Memory B cell (primary cell): ENCODE measurements at regions not wholly inside any gene's neighbourhood (a gene's known extent, or its start where the extent isn't known, plus 50 kb on each side); places are given as distances from the start of the nearest gene placed in this dataset.
"Not testable (repeated sequence)": the region's sequence is repeated elsewhere in the genome, so short reads cannot be mapped to it uniquely, and the experiment has no call there.

ENCODE experiments used
- ATAC-seq: fragments of 150-1000 bp; cut with Tn5 transposase; 2 replicates; pipeline ENCODE4 v1.10.0; 2021; ENCODE audit warnings: low read depth, mild to moderate bottlenecking, moderate library complexity
- DNase-seq, 2 donors: peaks; one replicate each; pipeline ENCODE4 v3.0.0; 2022; ENCODE audit warnings: low spot score in 2 of 2
- H3K27ac Mint-ChIP-seq: one replicate; pipeline ENCODE4 v1.8.0; 2022; ENCODE audit warnings: mild to moderate bottlenecking, moderate library complexity, mixed read lengths
- H3K27me3 Mint-ChIP-seq: one replicate; pipeline ENCODE4 v1.8.0; 2022; ENCODE audit warnings: mixed read lengths
- H3K36me3 Mint-ChIP-seq: one replicate; pipeline ENCODE4 v1.8.0; 2022; ENCODE audit warnings: mild to moderate bottlenecking, mixed read lengths
- H3K4me1 Mint-ChIP-seq: one replicate; pipeline ENCODE4 v1.8.0; 2022; ENCODE audit warnings: mixed read lengths
- H3K4me3 Mint-ChIP-seq: one replicate; pipeline ENCODE4 v1.8.0; 2022; ENCODE audit warnings: mild to moderate bottlenecking, moderate library complexity, mixed read lengths
- H3K9me3 Mint-ChIP-seq: one replicate; pipeline ENCODE4 v1.8.0; 2022; ENCODE audit warnings: mixed read lengths

DNA sequence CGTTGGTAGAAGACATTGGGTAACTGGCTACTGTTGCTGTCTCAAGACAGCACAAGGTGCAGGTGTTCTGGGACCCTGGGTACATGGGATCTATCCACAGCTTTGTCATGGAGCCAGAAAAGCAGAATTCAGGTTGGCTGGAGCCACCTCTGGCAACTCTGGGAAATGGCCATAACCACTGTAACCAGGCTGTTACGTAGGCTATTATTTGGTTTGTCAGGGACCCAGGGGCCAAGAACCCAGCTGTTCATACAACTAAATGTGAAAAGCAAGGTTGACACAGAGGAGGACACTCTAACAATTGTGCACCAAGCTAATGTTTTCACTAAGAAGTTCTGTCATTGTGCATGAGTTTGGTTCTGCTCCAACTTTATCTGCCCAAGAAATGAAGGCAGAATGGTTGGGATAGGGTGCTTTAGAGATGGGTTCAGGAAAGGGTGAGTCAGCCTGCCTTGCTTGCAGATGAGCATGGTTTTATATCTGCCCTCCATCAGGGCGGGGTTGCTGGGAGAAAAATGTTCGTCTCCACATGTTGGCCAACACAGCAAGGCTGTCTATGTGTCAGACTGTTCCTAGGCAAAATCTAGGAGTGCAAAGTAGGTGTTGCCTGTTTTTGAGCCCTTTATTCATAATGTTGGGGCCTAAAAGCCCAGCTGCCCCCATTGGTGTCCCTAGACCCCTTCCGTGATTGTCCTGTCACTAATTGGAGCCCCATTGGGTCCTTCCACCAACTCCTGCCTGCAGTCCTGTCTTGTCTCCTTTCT is 131.3 kb upstream of the DAP start:
- ATAC-seq (no peak), DNase-seq (no peak)
- H3K36me3 Mint-ChIP-seq: peaks cover 2% of the 10 kb centered on the region
- no peaks in the 10 kb centered on the region for H3K4me1 Mint-ChIP-seq
- peaks cover 1% of the 10 kb centered on the region for H3K27me3 Mint-ChIP-seq
- no peak overlapping the region for H3K4me3 Mint-ChIP-seq
- H3K27ac Mint-ChIP-seq: no peak overlapping the region
- peaks cover 9% of the 10 kb centered on the region for H3K9me3 Mint-ChIP-seq

DNA sequence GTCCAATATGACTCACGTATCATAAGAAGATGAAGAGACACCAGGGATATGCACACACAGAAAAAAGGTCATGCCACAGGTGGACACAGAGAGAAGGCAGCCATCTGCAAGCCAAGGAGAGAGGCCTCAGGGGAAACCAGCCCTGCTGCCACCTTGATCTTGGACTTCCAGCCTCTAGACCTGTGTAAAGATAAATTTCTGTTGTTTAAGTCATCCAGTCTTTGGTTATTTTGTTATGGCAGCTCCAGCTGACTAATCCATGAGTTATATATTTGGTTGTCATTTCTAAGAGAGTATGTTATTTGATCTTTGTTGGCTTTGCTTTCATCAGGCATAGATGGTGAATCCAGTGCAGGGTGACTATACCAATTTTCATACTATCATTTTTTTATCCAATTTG is 130.2 kb upstream of the DAP start:
- Mint-ChIP-seq H3K27me3 (peaks cover 1% of the 10 kb centered on the region), H3K27ac (no peak overlapping the region), H3K4me3 (no peak overlapping the region), H3K9me3 (peaks cover 9% of the 10 kb centered on the region), H3K4me1 (no peaks in the 10 kb centered on the region), H3K36me3 (peaks cover 2% of the 10 kb centered on the region)
- ATAC-seq (no peak), DNase-seq (no peak)

DNA sequence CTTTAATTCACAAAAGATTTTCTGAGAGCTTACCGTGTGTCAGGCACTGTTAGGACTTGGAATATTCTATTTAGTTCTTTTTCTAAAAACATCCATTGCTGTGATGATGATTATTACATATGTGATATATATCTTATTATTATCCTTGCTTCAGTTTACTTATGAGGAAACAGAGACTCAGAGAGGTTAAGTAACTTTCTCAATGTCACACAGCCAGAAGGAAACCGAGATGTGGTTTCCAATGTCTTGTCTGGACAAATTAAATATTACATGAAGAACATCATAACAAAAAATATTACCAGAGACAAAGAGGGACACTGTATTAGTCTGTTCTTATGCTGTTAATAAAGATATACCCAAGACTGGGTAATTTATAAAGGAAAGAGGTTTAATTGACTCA is 125.5 kb upstream of the DAP start:
- no peak overlapping the region for H3K27ac Mint-ChIP-seq
- no peaks in the 10 kb centered on the region for H3K4me1 Mint-ChIP-seq
- peaks cover 10% of the 10 kb centered on the region for H3K9me3 Mint-ChIP-seq
- DNase-seq (no peak), ATAC-seq (no peak)
- no peaks in the 10 kb centered on the region for H3K27me3 Mint-ChIP-seq
- no peak overlapping the region for H3K4me3 Mint-ChIP-seq
- peaks cover 2% of the 10 kb centered on the region for H3K36me3 Mint-ChIP-seq

DNA sequence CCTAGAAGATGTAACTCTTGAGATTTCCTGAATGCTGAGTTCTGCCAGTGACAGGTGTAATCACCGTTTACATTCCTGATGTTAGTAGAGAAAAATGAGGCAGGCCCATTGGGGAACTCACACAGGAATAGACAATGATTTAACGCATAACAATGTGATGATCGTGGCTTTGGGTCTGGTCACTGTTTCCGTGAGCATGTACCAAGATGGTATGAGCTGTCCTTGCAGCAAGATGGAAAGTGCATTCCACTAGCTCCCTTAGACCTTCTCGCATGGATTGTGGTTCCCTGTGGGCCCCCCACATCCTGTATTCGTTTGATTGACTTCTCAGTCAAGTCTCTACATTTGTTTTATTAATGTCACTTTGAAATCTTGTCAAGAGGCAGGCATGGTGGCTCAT is 124.0 kb upstream of the DAP start:
- Mint-ChIP-seq H3K36me3 (no peaks in the 10 kb centered on the region), H3K9me3 (peaks cover 7% of the 10 kb centered on the region), H3K27me3 (peaks cover 2% of the 10 kb centered on the region), H3K4me1 (no peaks in the 10 kb centered on the region), H3K4me3 (no peak overlapping the region), H3K27ac (no peak overlapping the region)
- DNase-seq: no peak
- no peak for ATAC-seq

- not testable (repeated sequence) for H3K4me1 Mint-ChIP-seq, H3K36me3 Mint-ChIP-seq, ATAC-seq, DNase-seq, H3K4me3 Mint-ChIP-seq, H3K27ac Mint-ChIP-seq, H3K9me3 Mint-ChIP-seq, H3K27me3 Mint-ChIP-seq
Measured at GRCh38 chr5:10883945-10884344, 122.9 kb upstream of the DAP start.

DNA sequence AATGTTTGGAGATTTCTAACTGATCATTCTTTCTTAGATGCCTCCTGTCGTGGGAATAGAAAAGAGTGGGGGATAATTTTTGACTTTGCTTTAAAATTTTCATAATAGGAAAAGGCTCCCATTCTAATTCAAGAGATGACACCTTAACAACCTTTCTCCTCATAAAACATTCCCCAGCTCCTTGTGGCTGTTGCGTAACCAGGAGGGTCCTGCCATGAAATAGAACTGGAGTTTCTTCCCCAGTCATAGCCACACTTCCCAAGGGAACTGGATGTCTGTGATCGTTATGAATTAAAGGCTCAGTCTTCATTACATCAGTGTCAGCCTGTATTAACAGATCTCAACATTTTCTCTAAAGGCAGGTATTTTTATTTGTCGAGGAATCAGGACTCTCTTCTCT is 119.9 kb upstream of the DAP start:
- no peak for ATAC-seq
- Mint-ChIP-seq H3K27ac (no peak overlapping the region), H3K4me1 (peaks cover 2% of the 10 kb centered on the region), H3K9me3 (peaks cover 2% of the 10 kb centered on the region), H3K36me3 (no peaks in the 10 kb centered on the region), H3K27me3 (peaks cover 11% of the 10 kb centered on the region), H3K4me3 (no peak overlapping the region)
- no peak for DNase-seq

GRCh38 chr5:10876996-10877395 is 116.0 kb upstream of the DAP start:
- DNase-seq, H3K36me3 Mint-ChIP-seq, ATAC-seq, H3K4me1 Mint-ChIP-seq, H3K27ac Mint-ChIP-seq, H3K9me3 Mint-ChIP-seq, H3K4me3 Mint-ChIP-seq: not testable (repeated sequence)
- peaks cover 16% of the 10 kb centered on the region for H3K27me3 Mint-ChIP-seq

GRCh38 chr5:10876006-10876744 is 115.1 kb upstream of the DAP start:
- ATAC-seq: no peak
- H3K4me3 Mint-ChIP-seq: no peak overlapping the region
- peaks cover 16% of the 10 kb centered on the region for H3K27me3 Mint-ChIP-seq
- DNase-seq: no peak
- no peak overlapping the region for H3K27ac Mint-ChIP-seq
- H3K9me3 Mint-ChIP-seq: no peaks in the 10 kb centered on the region
- peaks cover 2% of the 10 kb centered on the region for H3K4me1 Mint-ChIP-seq
- no peaks in the 10 kb centered on the region for H3K36me3 Mint-ChIP-seq

DNA sequence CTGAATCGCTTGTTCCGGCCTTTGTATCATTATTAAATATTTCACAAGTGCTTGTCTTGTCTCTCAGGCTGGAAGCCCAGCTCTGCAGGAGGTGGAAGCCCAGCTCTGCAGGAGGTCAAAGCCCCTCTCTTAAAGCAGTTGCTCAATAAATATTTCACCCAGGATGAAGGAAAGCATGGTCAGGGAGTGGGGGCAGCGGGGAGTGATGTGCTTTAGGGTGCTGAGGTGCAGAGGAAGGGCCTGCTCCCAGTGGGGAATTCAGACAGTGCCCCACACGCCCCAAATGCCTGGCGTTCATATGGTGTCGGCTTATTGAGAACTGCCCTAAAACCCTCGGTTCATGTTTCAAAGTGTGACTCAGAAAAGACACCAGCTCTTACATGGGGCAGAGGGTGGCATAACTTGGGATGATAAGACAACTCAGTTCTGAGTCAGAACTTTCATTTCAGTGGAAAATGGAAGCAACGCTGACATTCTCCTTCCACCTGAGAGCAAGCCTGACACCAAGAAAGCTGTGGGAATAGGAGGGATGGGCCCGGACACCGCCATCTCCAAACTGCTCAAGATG is 114.3 kb upstream of the DAP start:
- no peak overlapping the region for H3K27ac Mint-ChIP-seq
- peaks cover 16% of the 10 kb centered on the region for H3K27me3 Mint-ChIP-seq
- H3K4me3 Mint-ChIP-seq: no peak overlapping the region
- no peaks in the 10 kb centered on the region for H3K9me3 Mint-ChIP-seq
- ATAC-seq (no peak), DNase-seq (no peak)
- H3K4me1 Mint-ChIP-seq: peaks cover 2% of the 10 kb centered on the region
- no peaks in the 10 kb centered on the region for H3K36me3 Mint-ChIP-seq

DNA sequence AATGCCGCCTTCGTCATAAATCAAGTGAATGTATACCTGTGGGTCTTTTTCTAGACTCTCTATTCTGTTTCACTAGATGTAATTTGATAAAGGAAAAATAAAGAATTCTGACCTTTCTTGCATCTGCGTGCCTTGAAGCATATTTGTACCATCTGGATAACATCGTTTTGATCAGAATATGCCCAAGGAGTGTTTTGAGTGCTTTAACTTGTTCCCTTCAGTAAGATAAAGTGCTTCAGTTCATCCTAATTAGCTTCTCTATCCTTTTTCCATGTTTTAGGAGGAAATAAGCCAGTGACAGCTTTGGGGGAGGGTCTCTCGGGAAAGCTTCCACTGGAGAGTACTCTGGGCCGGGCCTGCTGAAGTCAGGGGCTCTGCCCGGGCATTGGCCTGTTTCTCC is 113.5 kb upstream of the DAP start:
- Mint-ChIP-seq H3K27me3 (peaks cover 13% of the 10 kb centered on the region), H3K4me1 (peaks cover 2% of the 10 kb centered on the region), H3K9me3 (no peaks in the 10 kb centered on the region), H3K4me3 (no peak overlapping the region), H3K27ac (no peak overlapping the region), H3K36me3 (no peaks in the 10 kb centered on the region)
- ATAC-seq: no peak
- DNase-seq: no peak

GRCh38 chr5:10870791-10871190 is 109.8 kb upstream of the DAP start:
- Mint-ChIP-seq H3K27ac (no peak overlapping the region), H3K9me3 (no peaks in the 10 kb centered on the region), H3K4me1 (peaks cover 5% of the 10 kb centered on the region)

GRCh38 chr5:10868956-10869355 is 107.9 kb upstream of the DAP start:
- H3K4me1 Mint-ChIP-seq: peaks cover 5% of the 10 kb centered on the region

More at GRCh38 chr5:10870791-10871190, 109.8 kb upstream of the DAP start:
- H3K27me3 Mint-ChIP-seq: peaks cover 5% of the 10 kb centered on the region
- H3K36me3 Mint-ChIP-seq: no peaks in the 10 kb centered on the region
- ATAC-seq (no peak), DNase-seq (no peak)
- H3K4me3 Mint-ChIP-seq: no peak overlapping the region

DNA sequence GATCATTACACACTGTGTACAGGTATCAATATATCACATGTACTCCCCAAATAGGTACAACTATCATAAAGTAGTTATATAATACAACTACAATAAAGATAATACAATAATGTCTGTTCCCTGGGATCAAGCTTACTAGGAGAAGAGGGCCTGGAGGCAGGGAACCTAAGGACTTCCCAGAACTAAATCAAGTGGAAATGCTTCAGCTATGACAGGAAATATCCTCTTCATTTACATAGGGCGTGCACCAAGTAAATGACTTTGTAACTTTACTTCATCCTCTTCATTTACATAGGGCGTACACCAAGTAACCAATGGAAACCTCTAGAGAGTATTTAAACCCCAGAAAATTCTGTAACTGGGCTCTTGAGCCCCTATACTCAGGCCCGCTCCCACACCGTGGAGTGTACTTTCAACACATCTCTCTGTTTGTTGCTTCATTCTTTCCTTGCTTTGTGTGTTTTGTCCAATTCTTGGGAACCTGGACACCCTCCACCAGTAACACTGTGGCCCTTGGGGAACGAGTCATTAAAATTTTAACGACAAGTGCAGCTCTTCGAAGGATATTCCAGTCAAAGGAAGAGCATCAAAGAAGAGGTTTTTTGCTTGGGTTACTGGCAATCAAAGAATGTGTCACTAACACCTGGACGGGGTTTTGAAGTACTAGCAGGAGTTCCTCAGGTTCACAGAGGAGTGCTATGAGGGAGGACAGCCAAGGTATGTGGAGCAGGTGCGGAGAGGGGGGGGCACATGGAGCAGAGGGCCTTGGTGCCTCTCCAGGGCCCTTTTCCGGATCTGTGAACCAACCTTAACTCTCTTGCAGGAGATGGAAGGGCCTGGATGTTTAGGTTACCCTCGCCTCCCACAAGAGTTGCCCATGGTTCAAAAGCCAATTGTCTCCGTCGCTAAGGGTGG is 106.6 kb upstream of the DAP start:
- Mint-ChIP-seq H3K9me3 (no peaks in the 10 kb centered on the region), H3K4me1 (peaks cover 9% of the 10 kb centered on the region), H3K36me3 (no peaks in the 10 kb centered on the region), H3K27ac (no peak overlapping the region), H3K4me3 (no peak overlapping the region), H3K27me3 (no peaks in the 10 kb centered on the region)
- DNase-seq (no peak), ATAC-seq (no peak)

More at GRCh38 chr5:10868956-10869355, 107.9 kb upstream of the DAP start:
- DNase-seq (no peak), ATAC-seq (no peak)
- H3K27ac Mint-ChIP-seq: no peak overlapping the region
- H3K4me3 Mint-ChIP-seq: no peak overlapping the region
- no peaks in the 10 kb centered on the region for H3K9me3 Mint-ChIP-seq
- H3K36me3 Mint-ChIP-seq: no peaks in the 10 kb centered on the region
- H3K27me3 Mint-ChIP-seq: peaks cover 1% of the 10 kb centered on the region

GRCh38 chr5:10866913-10867312 is 105.9 kb upstream of the DAP start:
- ATAC-seq (no peak), DNase-seq (no peak)
- peaks cover 9% of the 10 kb centered on the region for H3K4me1 Mint-ChIP-seq
- no peaks in the 10 kb centered on the region for H3K27me3 Mint-ChIP-seq
- no peaks in the 10 kb centered on the region for H3K9me3 Mint-ChIP-seq
- H3K36me3 Mint-ChIP-seq: no peaks in the 10 kb centered on the region
- H3K27ac Mint-ChIP-seq: no peak overlapping the region
- no peak overlapping the region for H3K4me3 Mint-ChIP-seq
